ENCODE measurements at regions not wholly inside any gene's neighbourhood (a gene's known extent, or its start where the extent isn't known, plus 50 kb on each side); places are given as distances from the start of the nearest gene placed in this dataset.

DNA sequence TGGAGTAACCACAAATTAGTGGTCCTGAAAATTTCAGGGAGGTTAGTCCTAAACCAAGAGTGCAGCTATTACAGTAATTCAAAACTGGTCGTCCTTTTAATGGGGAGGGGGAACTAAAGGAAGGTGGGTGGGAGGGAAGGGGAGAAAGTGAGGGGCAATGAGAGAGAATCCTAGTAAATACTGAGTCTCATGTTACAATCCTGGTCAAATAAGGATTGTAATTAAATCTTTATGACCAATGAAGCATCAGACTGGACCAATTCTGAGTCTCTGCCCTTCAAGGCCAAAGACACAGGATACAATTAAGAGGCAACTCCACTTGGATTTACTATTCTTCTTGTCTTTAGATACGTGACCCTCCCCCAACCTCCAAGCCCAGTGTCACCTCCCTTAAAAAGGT lies 262.9 kb downstream of the BCL11A start:
- H3K27me3 ChIP-seq (ENCODE audit: insufficient read depth, poor library complexity, severe bottlenecking): no peaks in the 10 kb centered on the region
- no peak overlapping the region for H3K4me3 ChIP-seq (replicated peaks; ENCODE audit: insufficient read depth, low read length)
- TF ChIP-seq POLR2AphosphoS5 (IDR thresholded peaks at IDR 0.05; ENCODE audit: low read depth) (no peak), SPI1 (IDR thresholded peaks at IDR 0.05; ENCODE audit: borderline replicate concordance, low read depth) (no peak), REST (IDR thresholded peaks at IDR 0.05; ENCODE audit: insufficient replicate concordance, low read depth) (no peak)
- DNase-seq (ENCODE audit: low read depth in 1 of 2, low spot score in 1 of 2): no peak
- H3K27ac ChIP-seq (replicated peaks): no peak overlapping the region

DNA sequence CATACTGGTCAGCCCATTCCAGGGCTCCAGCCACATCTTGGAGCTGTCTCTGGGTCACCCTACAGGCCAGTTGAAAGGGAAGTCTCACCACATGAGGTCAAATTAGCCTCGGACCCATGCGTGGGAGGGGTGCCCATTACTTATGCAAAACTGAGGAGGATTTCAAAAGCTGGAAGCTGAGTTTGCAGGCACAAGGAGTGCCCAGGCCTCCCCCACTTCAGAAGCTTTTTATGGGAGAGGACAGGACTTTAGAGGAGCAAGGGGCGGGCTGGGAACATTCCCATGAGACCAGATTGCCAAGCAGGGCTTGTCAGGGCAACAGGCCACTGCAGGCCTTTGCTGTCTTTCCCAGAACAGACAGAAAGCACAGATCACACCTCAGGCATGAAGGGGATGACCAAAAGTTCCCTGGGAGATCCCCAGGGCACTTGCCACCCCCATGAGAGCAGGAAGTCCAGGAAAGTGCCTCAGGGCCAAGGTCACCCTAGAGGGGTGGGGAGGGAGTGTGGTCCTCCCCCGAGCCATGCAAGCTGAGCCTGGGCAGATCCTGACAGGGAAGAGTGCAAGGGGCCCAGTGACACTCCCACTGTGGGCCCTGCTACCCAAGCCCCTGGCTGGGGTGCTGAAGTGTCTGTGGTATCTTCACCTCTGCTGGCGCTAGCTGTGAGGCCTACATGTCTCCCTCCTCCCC lies 267.7 kb downstream of the BCL11A start:
- Histone ChIP-seq H3K4me3 (replicated peaks; ENCODE audit: insufficient read depth, low read length) (no peak overlapping the region), H3K27ac (replicated peaks) (no peak overlapping the region), H3K27me3 (ENCODE audit: insufficient read depth, poor library complexity, severe bottlenecking) (no peaks in the 10 kb centered on the region)
- no peak for TF ChIP-seq SPI1 (IDR thresholded peaks at IDR 0.05; ENCODE audit: borderline replicate concordance, low read depth)
- TF ChIP-seq POLR2AphosphoS5 (IDR thresholded peaks at IDR 0.05; ENCODE audit: low read depth): no peak
- TF ChIP-seq, protein P1, sequence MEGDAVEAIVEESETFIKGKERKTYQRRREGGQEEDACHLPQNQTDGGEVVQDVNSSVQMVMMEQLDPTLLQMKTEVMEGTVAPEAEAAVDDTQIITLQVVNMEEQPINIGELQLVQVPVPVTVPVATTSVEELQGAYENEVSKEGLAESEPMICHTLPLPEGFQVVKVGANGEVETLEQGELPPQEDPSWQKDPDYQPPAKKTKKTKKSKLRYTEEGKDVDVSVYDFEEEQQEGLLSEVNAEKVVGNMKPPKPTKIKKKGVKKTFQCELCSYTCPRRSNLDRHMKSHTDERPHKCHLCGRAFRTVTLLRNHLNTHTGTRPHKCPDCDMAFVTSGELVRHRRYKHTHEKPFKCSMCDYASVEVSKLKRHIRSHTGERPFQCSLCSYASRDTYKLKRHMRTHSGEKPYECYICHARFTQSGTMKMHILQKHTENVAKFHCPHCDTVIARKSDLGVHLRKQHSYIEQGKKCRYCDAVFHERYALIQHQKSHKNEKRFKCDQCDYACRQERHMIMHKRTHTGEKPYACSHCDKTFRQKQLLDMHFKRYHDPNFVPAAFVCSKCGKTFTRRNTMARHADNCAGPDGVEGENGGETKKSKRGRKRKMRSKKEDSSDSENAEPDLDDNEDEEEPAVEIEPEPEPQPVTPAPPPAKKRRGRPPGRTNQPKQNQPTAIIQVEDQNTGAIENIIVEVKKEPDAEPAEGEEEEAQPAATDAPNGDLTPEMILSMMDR (IDR thresholded peaks at IDR 0.05; ENCODE audit: insufficient read depth, low read length): no peak
- no peak for TF ChIP-seq REST (IDR thresholded peaks at IDR 0.05; ENCODE audit: insufficient replicate concordance, low read depth)
- DNase-seq (ENCODE audit: low read depth in 1 of 2, low spot score in 1 of 2): no peak

DNA sequence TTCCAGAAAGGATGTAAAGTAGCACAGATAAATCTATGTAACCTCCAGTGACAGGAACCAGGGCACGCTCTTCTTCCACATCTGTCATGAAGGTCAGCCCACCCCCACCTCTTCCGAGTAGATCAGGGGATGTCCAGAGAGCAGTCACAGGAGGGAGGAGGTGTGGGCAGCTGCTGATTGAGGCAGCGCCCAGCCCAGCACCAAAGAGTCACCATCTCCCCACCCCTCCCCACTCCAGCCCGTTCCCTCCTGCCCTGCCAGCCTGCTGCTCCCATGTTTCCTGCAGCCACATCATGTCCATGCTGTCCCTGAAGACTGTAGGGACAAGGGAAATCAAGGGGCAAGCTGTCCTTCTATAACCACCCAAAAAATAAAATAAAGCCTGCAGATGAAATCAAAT lies 269.8 kb downstream of the BCL11A start:
- Histone ChIP-seq H3K27ac (replicated peaks) (no peak overlapping the region), H3K4me3 (replicated peaks; ENCODE audit: insufficient read depth, low read length) (no peak overlapping the region), H3K27me3 (ENCODE audit: insufficient read depth, poor library complexity, severe bottlenecking) (no peaks in the 10 kb centered on the region)
- DNase-seq (ENCODE audit: low read depth in 1 of 2, low spot score in 1 of 2): no peak
- no peak for TF ChIP-seq REST (IDR thresholded peaks at IDR 0.05; ENCODE audit: insufficient replicate concordance, low read depth)
- TF ChIP-seq, protein P1 (IDR thresholded peaks at IDR 0.05; ENCODE audit: insufficient read depth, low read length): no peak
- TF ChIP-seq GABPA (IDR thresholded peaks at IDR 0.05; ENCODE audit: low read depth): no peak
- TF ChIP-seq POLR2AphosphoS5 (IDR thresholded peaks at IDR 0.05; ENCODE audit: low read depth): no peak
- no peak for TF ChIP-seq SPI1 (IDR thresholded peaks at IDR 0.05; ENCODE audit: borderline replicate concordance, low read depth)

Data from HL-60 (cell line).